Right lobe of liver (tissue), 4 donors: ENCODE measurements at regions not wholly inside any gene's neighbourhood (a gene's known extent, or its start where the extent isn't known, plus 50 kb on each side); places are given as distances from the start of the nearest gene placed in this dataset.

ENCODE experiments used
- POLR2A ChIP-seq: fragments of 450-650 bp; IDR thresholded peaks from one replicate; pipeline ENCODE4 v1.6.1; 2017; ENCODE audit warnings: antibody characterized with exemption, mild to moderate bottlenecking
- TF ChIP-seq, protein P1 (sequence below), 4 donors: fragments of 200-600 bp in 3 of 4; fragments of 450-650 bp in 1 of 4; IDR thresholded peaks; one replicate each; pipeline versions ENCODE4 v1.5.1 to v1.8.0; 2016 to 2022; ENCODE audit warnings: antibody characterized with exemption in 4 of 4, mild to moderate bottlenecking in 2 of 4
- donor health status: DM: no; HTN: no; CAD: no.
- donor health status: DM: no; HTN: no; CAD: no.
- donor health status: DM: no; HTN: yes; CAD: no.

DNA sequence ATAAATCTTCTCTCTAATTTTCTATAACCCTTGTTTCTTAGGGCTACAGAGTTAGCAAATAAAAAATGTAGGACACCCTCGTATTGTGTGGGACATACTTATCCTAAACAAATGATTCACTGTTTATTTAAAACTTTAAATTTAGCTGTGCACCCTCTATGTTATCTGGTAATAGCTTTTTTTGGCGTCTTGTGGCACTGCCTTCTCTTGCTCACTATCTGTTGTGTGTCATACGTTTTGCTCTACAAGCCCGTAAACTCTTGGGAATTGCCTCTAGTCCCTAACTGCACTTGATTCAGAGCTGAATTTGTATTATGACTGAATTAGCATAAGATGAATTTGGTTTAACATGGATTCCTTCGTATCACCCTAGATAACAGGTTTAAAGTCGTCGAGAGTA lies 144.3 kb upstream of the MYOCD start:
- TF ChIP-seq, protein P1, sequence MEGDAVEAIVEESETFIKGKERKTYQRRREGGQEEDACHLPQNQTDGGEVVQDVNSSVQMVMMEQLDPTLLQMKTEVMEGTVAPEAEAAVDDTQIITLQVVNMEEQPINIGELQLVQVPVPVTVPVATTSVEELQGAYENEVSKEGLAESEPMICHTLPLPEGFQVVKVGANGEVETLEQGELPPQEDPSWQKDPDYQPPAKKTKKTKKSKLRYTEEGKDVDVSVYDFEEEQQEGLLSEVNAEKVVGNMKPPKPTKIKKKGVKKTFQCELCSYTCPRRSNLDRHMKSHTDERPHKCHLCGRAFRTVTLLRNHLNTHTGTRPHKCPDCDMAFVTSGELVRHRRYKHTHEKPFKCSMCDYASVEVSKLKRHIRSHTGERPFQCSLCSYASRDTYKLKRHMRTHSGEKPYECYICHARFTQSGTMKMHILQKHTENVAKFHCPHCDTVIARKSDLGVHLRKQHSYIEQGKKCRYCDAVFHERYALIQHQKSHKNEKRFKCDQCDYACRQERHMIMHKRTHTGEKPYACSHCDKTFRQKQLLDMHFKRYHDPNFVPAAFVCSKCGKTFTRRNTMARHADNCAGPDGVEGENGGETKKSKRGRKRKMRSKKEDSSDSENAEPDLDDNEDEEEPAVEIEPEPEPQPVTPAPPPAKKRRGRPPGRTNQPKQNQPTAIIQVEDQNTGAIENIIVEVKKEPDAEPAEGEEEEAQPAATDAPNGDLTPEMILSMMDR (IDR thresholded peaks at IDR 0.05) = no peak
- no peak for TF ChIP-seq POLR2A
